NK-92 treated with Interleukin-12 subunit alpha and Interleukin-12 subunit beta, amount 100 ng/mL, for 24 hours (cell line): ENCODE measurements at regions not wholly inside any gene's neighbourhood (a gene's known extent, or its start where the extent isn't known, plus 50 kb on each side); places are given as distances from the start of the nearest gene placed in this dataset.

Experiments
- DNase-seq: peaks from one replicate; lab custom pipeline; 2025; lab: John Stamatoyannopoulos, UW

GRCh38 chr5:117713585-117714198, 1139.1 kb upstream of the SEMA6A start:
- no peak for DNase-seq

DNA sequence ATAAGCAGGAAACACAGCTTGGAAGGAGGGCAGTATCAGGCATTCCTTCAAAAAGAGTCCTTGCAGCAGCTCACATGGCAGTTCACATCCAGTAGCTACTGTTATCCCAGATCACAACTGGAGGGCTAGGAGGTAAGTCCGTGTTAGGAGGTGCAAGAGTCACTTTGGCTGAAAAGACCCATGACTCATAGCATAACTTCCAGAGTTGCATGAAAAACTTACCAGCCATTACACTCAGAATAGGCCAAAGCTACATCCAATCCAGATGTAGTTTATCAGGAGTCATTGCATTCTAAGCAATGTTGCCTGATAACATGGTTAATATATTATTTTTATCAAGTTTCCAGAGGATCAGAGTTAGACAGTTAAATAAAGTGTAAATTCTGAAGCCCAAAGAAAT, 1126.4 kb upstream of the SEMA6A start:
- DNase-seq, result no peak

DNA sequence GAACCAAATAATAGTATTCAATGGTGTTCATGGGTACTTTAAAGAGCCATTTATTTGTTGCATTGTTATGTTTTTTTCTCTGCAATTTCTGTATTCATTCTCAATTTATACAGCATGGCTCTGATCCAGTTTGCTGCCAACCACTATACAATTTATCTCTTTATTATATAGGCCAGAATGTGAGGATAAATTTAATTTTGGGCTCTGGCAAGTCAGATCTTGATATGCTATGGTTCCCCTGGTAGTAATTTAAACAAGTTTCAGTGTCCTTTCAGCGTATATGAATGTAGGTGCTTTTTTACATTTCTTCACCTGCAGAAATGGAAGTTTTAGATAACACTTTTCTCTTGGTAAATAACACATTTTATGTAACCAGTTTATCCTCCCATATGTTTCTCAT, 1118.0 kb upstream of the SEMA6A start:
- DNase-seq, result no peak

DNA sequence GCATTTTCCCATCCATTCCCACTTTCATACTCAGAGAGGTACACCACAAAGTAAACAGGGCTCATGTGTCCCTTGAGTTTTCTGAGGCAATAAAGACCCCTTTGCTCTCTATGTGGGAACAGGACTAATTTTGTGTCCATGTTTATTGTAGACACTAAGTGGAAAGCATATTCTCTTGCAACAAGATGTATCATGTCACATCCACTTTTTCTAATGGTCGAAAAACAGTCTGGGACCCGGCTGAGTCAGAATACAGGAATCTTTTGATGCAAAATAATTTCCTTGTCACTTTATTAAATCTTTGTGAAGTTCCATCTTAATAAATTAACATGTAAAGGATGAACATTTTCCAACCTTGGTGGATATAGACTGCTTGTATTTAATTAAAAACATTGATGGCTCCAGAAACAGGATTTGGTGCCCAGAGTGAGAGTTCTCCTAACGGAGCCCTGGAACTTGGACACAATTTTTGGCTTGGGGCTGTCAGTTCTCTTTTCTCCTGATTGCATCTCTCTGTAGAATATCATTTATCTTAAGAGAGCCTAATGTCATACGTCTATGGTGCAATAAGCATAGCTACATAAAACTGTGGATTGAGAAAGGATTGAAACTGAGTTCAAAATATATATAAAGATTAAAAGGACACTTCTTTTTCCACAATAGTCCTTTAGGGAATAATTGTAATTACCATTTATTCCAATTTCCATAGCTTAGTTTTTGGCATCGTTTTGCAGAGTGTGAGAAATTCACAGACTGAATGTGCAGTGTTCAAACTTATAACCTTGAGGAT, 1116.7 kb upstream of the SEMA6A start:
- no peak for DNase-seq

DNA sequence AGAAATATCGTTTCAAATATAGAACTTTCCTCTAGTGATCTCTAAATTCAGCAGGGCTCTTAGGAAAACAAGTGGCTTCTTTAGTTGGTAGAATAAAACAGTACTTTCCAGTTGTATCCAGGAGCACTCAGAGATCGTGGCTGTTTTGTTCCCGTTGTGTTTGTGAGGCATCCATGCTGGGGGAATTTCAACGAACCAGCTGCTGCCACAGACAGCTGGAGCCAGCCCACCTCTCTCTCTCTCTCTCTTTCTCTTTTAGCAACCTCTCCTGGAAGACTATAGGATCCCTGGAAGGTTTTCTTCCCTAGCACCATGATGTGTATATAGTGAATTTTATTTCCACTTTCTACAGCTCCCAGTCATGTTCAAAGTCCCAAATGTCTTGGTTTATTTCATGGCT, 1116.0 kb upstream of the SEMA6A start:
- DNase-seq, result no peak

- DNase-seq, result no peak
These were observed 1112.3 kb upstream of the SEMA6A start for GRCh38 chr5:117686926-117687325.

DNA sequence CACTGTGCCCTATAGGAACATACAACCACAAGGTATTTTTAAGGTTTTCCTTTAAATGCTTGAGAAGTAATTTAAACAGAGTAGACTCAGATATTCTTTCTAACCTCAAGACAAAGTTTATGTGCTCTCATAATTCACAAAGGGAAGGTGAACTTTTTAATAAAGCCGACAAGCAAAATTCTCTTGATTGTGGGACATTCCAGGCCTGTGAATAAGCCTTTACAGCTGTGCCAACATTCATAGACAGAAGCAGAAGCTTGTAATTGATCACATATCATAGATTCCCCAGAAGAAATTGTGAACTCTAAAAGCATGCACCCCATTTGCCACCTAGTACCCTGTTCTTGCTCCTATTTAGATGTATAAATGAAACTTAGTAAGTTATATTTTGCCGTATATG, 1107.8 kb upstream of the SEMA6A start:
- no peak for DNase-seq

- DNase-seq, result no peak
These were observed 1107.0 kb upstream of the SEMA6A start for GRCh38 chr5:117681431-117682254.

DNA sequence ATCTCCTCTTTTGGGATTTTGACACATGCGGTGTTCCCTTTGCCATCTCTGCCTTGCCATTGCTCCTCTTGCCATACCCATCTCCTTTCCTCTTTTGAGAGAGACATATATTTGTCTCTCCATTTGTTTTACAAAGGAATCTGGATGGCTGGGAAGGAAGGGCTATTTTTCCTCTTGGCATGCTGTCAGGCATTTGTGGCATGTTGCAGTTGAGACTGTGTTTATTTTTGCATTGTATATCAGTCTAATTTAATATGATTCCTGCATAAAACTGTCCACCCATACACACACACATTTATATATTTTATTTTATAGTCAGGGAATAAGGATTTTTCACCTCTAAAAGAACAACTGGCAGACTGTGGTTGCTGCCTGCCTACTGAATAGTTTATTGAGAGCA, 1105.8 kb upstream of the SEMA6A start:
- DNase-seq, result no peak

GRCh38 chr5:117679046-117679445, 1104.4 kb upstream of the SEMA6A start:
- DNase-seq, result no peak

DNA sequence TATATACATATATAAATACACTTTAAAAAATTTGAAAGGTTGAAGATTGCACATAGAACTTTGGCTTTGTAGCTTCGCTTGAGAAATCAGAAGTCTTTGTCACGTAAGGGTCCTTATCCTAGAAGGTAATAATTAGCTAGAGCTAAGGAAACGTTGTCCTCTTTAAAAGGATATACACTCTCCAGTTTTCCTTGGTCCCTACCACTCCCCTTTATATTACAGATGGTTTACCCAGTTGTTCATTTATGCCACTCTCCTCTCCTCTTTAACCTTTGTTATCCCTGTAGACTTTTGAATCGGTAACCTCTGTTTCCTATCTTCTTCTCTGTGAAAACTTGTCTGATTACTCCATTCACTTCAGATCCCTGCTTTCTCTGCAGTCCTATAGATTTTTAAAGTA, 1101.0 kb upstream of the SEMA6A start:
- DNase-seq, result no peak

DNA sequence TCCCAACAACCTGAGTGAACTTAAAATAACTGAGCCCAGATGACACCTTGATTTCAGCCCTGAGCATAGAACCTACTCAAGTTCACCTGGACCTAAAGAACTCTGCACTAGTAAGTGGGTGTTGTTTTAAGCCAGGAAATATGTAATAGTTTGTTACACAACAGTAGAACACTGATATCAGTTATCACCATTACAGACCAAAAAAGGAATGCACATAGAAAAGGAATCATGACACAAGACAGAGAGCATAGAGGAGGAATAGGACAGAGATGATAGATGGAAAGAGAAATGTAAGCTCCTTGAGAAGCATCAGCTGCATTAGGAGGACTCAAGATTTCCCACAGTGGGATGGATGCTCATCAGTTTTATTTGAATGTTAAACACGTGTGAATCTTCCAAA, 1096.9 kb upstream of the SEMA6A start:
- DNase-seq, result no peak

GRCh38 chr5:117667105-117667504, 1092.5 kb upstream of the SEMA6A start:
- no peak for DNase-seq

GRCh38 chr5:117665121-117665520, 1090.5 kb upstream of the SEMA6A start:
- DNase-seq, result no peak

DNA sequence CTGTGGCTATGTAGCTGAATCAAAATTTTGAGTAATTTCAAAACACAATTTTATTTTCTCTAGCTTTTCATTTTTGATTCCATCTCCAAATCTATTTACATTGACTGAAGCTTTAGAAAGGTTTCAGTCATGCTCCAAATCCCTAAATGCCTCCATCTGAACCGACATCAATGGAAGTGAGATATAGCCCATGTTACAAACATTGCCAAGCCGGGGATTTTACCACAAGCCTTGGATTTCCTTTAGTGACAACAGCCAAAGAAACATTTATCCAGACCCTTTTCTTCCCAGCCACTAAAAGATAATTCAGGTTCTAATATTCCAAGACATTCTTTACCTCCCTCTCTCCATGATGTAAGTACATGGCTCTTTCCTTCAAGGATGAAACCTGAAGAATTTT, 1087.7 kb upstream of the SEMA6A start:
- no peak for DNase-seq

GRCh38 chr5:117657541-117657940, 1082.9 kb upstream of the SEMA6A start:
- no peak for DNase-seq

GRCh38 chr5:117652958-117653280, 1078.3 kb upstream of the SEMA6A start:
- DNase-seq, result no peak

GRCh38 chr5:117652036-117652957, 1077.7 kb upstream of the SEMA6A start:
- no peak for DNase-seq

- DNase-seq, result no peak
These were observed 1075.2 kb upstream of the SEMA6A start for GRCh38 chr5:117649821-117650220.

GRCh38 chr5:117645400-117645799, 1070.8 kb upstream of the SEMA6A start:
- DNase-seq, result no peak

- DNase-seq, result no peak
These were observed 1064.0 kb upstream of the SEMA6A start for GRCh38 chr5:117638581-117638980.

DNA sequence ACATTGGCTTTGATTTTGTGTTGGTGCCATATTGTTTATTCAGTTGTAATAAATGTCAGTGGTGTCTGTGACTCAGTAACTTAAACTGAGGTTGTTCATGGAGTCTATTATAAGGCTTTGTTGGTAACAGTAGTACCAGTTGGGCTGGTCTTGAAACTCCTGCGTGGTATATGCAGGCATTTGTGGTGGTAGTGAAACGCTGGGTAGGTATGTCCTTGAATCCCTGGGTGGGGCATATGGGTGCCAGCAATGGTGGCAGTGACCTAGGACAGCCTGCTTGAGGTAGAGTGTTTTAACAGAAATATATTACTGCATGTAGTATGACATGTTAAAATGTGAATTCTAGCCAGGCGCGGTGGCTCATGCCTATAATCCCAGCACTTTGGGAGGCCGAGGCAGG, 1058.5 kb upstream of the SEMA6A start:
- DNase-seq, result no peak
